NCI-H446 (cell line): ENCODE measurements at regions not wholly inside any gene's neighbourhood (a gene's known extent, or its start where the extent isn't known, plus 50 kb on each side); places are given as distances from the start of the nearest gene placed in this dataset.
"Not testable (repeated sequence)": the region's sequence is repeated elsewhere in the genome, so short reads cannot be mapped to it uniquely, and the experiment has no call there.

Source experiments
- DNase-seq, 2 experiments: peaks; one replicate each; lab custom pipeline; 2025; lab: John Stamatoyannopoulos, UW

GRCh38 chr20:12072221-12072953, 154.7 kb downstream of the BTBD3 start:
- no peak for DNase-seq

GRCh38 chr20:12072954-12073264, 155.2 kb downstream of the BTBD3 start:
- DNase-seq = no peak

DNA sequence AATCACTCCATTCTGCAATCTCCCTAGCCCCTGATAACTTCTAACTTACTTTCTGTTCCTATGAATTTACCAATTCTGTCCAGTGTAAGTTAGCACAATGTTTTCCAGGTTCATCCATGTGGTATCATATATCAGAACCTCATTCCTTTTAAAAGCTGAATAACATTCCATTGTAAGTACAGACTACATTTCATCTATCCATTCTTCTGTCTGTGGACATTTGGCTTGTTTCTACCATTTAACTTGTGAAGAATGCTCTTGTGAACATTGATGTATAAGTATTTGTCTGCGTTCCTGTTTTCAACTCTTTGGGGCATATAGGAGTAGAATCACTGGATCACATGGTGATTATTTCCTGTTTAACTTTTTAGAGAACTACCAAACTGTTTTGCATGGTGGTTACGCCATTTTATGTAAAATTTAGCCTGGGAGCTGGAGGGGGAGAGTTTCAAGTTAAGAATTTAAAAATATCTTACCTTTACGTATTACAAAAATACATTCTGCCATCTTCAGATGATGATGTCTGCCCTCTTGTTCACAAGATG, 156.5 kb downstream of the BTBD3 start:
- no peak for DNase-seq

GRCh38 chr20:12076200-12076599, 158.5 kb downstream of the BTBD3 start:
- no peak for DNase-seq

- no peak for DNase-seq
Observed at GRCh38 chr20:12077875-12078274, 160.2 kb downstream of the BTBD3 start.

GRCh38 chr20:12079490-12079889, 161.8 kb downstream of the BTBD3 start:
- no peak for DNase-seq

DNA sequence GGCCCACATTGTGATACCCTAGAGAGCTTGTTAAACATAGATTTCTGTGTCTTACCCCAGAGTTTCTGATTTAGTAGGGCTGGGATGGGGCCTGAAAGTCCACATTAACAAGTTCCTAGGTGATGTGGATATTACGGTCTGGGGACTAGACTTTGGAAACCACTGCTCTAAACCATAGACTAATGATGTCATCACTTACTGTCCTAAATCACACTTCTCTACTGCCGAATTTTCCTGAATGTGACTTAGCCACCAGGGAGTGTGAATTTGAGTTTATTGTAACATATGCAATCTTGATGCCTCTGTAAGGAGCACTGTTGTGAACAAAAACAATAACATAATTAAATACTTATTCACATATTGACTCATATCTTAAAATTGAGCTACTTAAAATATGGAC, 165.6 kb downstream of the BTBD3 start:
- DNase-seq = no peak

GRCh38 chr20:12084482-12084881, 166.8 kb downstream of the BTBD3 start:
- no peak for DNase-seq

GRCh38 chr20:12086359-12086758, 168.7 kb downstream of the BTBD3 start:
- DNase-seq = no peak

- DNase-seq = no peak
Observed at GRCh38 chr20:12090920-12091319, 173.2 kb downstream of the BTBD3 start.

DNA sequence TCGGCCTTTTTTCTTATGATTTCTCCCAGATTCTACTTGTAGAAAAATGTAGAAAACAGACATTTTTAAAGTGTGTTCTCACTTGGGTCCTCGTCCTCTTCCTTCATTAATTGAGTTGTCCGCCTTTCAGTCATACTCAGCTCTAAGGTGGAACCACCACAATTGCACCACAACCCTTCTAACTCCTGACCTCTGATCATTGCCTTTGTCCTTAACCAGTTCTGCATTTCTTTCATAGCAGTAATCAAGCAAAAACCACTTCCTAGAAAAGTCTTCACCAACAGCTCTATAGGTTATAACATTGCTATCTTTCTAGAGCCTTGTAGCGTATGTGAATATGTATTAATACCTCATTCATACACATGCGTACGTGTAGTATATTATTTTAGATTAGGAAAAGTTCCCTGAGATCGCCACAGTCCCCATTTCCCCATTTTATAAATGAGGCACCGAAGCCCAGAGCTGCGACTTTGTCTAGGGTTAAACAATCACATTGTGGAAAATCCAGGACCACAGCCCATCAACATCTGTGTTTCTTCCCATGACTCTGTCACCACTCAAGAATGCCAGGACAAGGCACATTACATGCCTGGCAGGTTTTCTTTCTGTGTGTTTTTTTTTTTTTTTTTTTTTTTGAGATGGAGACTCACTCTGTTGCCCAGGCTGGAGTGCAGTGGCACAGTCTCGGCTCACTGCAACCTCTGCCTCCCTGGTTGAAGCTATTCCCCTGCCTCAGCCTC, 175.5 kb downstream of the BTBD3 start:
- DNase-seq = no peak

DNA sequence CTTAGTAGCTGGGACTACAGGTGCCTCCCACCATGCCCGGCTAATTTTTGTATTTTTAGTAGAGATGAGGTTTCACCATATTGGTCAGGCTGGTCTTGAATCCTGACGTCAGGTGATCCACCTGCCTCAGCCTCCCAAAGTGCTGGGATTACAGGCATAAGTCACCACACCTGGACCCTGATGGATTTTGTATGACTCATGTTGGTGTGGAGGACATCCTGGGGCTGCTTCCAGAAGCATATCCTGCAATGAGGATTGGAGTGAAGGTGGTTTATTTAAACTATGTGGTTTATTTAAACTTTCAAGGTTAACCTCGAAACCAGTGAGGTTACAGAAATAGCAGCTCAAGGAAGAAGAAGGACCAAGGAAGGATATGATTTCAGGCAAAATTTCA, 176.1 kb downstream of the BTBD3 start:
- DNase-seq = not testable (repeated sequence)

- DNase-seq = no peak
Observed at GRCh38 chr20:12095180-12095920, 177.7 kb downstream of the BTBD3 start.

GRCh38 chr20:12098421-12098820, 180.7 kb downstream of the BTBD3 start:
- no peak for DNase-seq

DNA sequence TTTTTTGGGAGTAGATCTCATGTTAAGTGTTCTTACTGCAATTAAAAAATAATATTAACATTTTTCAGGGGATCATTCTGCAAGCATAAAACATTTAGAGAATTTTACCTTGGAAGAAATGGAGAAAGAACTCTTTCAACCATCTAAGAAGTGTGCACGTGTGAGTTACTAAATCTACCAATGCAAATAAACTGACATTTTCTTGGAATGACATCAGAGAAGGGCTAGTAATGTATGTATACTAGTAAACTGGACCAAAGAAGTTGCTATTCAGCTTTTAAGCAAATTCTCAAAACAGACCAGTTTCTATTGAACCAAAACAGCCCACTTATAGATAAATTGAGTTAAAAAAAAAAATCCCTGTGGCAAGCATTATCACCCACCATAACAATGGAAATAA, 191.2 kb downstream of the BTBD3 start:
- DNase-seq = no peak

GRCh38 chr20:12110274-12110673, 192.6 kb downstream of the BTBD3 start:
- no peak for DNase-seq

- DNase-seq = no peak
Observed at GRCh38 chr20:12110711-12111110, 193.0 kb downstream of the BTBD3 start.

GRCh38 chr20:12111431-12112088, 193.9 kb downstream of the BTBD3 start:
- DNase-seq = no peak

DNA sequence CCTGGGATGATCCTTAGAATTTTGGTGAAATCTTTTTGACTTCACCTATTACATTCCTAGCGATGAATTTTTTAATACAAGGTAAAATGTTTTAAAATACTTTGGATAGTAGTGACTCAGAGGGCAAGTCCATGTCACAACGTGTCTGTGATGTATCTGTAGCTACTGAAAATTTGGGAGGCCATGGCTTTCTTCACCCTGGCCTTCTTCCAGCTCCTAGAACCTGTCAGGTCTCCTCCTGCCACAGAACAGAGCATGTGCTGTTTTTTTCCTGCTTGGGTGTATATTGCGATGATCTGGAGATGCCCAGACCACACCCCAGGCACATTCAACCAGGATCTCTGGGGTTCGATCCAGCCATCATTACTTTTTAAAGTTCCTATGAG, 194.4 kb downstream of the BTBD3 start:
- no peak for DNase-seq

DNA sequence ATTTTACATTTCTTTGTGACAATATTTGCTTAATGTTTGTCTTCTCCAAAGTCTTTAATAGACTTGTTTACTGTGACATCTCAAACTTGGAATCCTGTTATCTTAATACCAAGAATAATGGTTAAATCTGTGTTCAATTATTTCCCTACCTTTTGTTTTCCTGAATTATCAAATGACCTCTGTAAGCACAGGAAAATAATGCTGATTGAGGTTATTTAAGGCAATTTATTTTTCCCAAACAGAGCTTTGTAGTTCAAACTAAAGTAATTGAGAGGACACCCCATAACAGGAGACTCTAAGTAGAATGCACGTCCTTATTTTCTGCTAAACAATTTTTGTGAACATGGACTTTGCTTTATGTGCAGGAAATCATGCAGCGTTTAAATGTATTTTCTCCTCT, 195.0 kb downstream of the BTBD3 start:
- DNase-seq = no peak

GRCh38 chr20:12113075-12113467, 195.4 kb downstream of the BTBD3 start:
- no peak for DNase-seq
